ENCODE measurements at regions not wholly inside any gene's neighbourhood (a gene's known extent, or its start where the extent isn't known, plus 50 kb on each side); places are given as distances from the start of the nearest gene placed in this dataset.

GRCh38 chrX:107573016-107573415 is 55.3 kb upstream of the PRPS1 start:
- TF ChIP-seq NBN (IDR thresholded peaks at IDR 0.05) (no peak), NFIC (IDR thresholded peaks at IDR 0.05; ENCODE audit: low read depth, low read length) (no peak), STAT3 (IDR thresholded peaks at IDR 0.05; ENCODE audit: low read depth, low read length) (no peak), POLR2A (IDR thresholded peaks at IDR 0.05; ENCODE audit: low read depth, low read length) (no peak), POLR2AphosphoS5 (IDR thresholded peaks at IDR 0.05; ENCODE audit: low read length) (no peak), TAF1 (IDR thresholded peaks at IDR 0.05; ENCODE audit: borderline replicate concordance, low read depth, low read length) (no peak), USF2 (IDR thresholded peaks at IDR 0.05; ENCODE audit: borderline replicate concordance, low read depth, low read length) (no peak), CTCF (IDR thresholded peaks at IDR 0.05 in 2 of 3, conservative IDR thresholded peaks at IDR 0.05 in 1 of 3; ENCODE audit: control insufficient read depth in 2 of 3, extremely low read depth in 1 of 3, insufficient read depth in 1 of 3, low read depth in 3 of 3, low read length in 3 of 3) (no peak), SUZ12 (IDR thresholded peaks at IDR 0.05; ENCODE audit: unreplicated experiment) (no peak), CEBPB (IDR thresholded peaks at IDR 0.05; ENCODE audit: borderline replicate concordance in 1 of 2, low read depth in 2 of 2, low read length in 2 of 2) (no peak), SPI1 (IDR thresholded peaks at IDR 0.05; ENCODE audit: borderline replicate concordance, insufficient read depth, low read depth, low read length) (no peak), EP300 (IDR thresholded peaks at IDR 0.05; ENCODE audit: borderline replicate concordance in 1 of 2, control insufficient read depth in 1 of 2, low read depth in 2 of 2, low read length in 2 of 2) (no peak)
